Liver (tissue), 8 donors: ENCODE measurements at regions not wholly inside any gene's neighbourhood (a gene's known extent, or its start where the extent isn't known, plus 50 kb on each side); places are given as distances from the start of the nearest gene placed in this dataset.

Source experiments
- DNase-seq: peaks from one replicate; pipeline ENCODE4 v3.0.0-alpha.2; 2017; ENCODE audit warnings: low spot score
- H3K27ac ChIP-seq, 2 donors: one replicate each; pipeline ENCODE4 v1.7.0; 2013; ENCODE audit warnings: inconsistent platforms in 2 of 2, low read length in 2 of 2, control low read depth in 1 of 2, low read depth in 1 of 2, mild to moderate bottlenecking in 1 of 2
- H3K27me3 ChIP-seq, 4 donors: one replicate each; pipeline versions ENCODE4 v1.6.1 to v1.7.0; 2013; ENCODE audit warnings: low read length in 3 of 4, inconsistent platforms in 1 of 4, mild to moderate bottlenecking in 1 of 4, moderate library complexity in 1 of 4; ENCODE audit not compliant: control insufficient read depth in 4 of 4, insufficient read depth in 4 of 4
- H3K36me3 ChIP-seq, 4 donors: one replicate each; pipeline versions ENCODE4 v1.6.1 to v1.7.0; 2013; ENCODE audit warnings: low read length in 3 of 4, mild to moderate bottlenecking in 3 of 4, low read depth in 1 of 4, moderate library complexity in 1 of 4; ENCODE audit not compliant: control insufficient read depth in 4 of 4, insufficient read depth in 3 of 4
- H3K4me1 ChIP-seq, 4 donors: one replicate each; pipeline versions ENCODE4 v1.6.1 to v1.7.0; 2013; ENCODE audit warnings: low read length in 3 of 4, mild to moderate bottlenecking in 3 of 4, moderate library complexity in 1 of 4; ENCODE audit not compliant: control insufficient read depth in 4 of 4, insufficient read depth in 4 of 4
- H3K4me3 ChIP-seq, 3 donors: one replicate each; pipeline versions ENCODE4 v1.6.1 to v1.7.0; 2013; ENCODE audit warnings: low read length in 3 of 3, control low read depth in 1 of 3, low read depth in 1 of 3, mild to moderate bottlenecking in 1 of 3
- H3K9ac ChIP-seq, 2 donors: one replicate each; pipeline ENCODE4 v1.7.0; 2013; ENCODE audit warnings: low read length in 2 of 2, mild to moderate bottlenecking in 2 of 2, moderate library complexity in 2 of 2, control low read depth in 1 of 2, low read depth in 1 of 2
- H3K9me3 ChIP-seq, 4 donors: one replicate each; pipeline versions ENCODE4 v1.6.1 to v1.7.0; 2013; ENCODE audit warnings: low read length in 3 of 4; ENCODE audit not compliant: control insufficient read depth in 4 of 4
- EGR1 ChIP-seq, 2 donors: IDR thresholded peaks; 2 replicates each; pipeline ENCODE4 v1.6.1; 2016 to 2018; ENCODE audit warnings: antibody characterized with exemption in 2 of 2, low read depth in 2 of 2
- FOXA1 ChIP-seq: IDR thresholded peaks from 2 replicates; pipeline ENCODE4 v1.6.1; 2016; ENCODE audit warnings: antibody characterized with exemption
- FOXA2 ChIP-seq: IDR thresholded peaks from 2 replicates; pipeline ENCODE4 v1.6.1; 2016; ENCODE audit warnings: antibody characterized with exemption
- GABPA ChIP-seq, 2 donors: IDR thresholded peaks in 1 of 2; conservative IDR thresholded peaks in 1 of 2; 2 replicates each; pipeline ENCODE4 v1.6.1; 2016; ENCODE audit warnings: antibody characterized with exemption in 2 of 2, mild to moderate bottlenecking in 1 of 2, moderate library complexity in 1 of 2
- HNF4A ChIP-seq, 2 donors: conservative IDR thresholded peaks; 2 replicates each; pipeline ENCODE4 v1.6.1; 2016; ENCODE audit warnings: antibody characterized with exemption in 2 of 2, mild to moderate bottlenecking in 2 of 2
- HNF4G ChIP-seq: IDR thresholded peaks from 2 replicates; pipeline ENCODE4 v1.6.1; 2016; ENCODE audit warnings: antibody characterized with exemption
- JUND ChIP-seq, 2 donors: IDR thresholded peaks; 2 replicates each; pipeline ENCODE4 v1.6.1; 2016; ENCODE audit warnings: antibody characterized with exemption in 2 of 2
- NR2F2 ChIP-seq: IDR thresholded peaks from 2 replicates; pipeline ENCODE4 v1.6.1; 2016; ENCODE audit warnings: antibody characterized with exemption
- RAD21 ChIP-seq, 2 donors: IDR thresholded peaks; 2 replicates each; pipeline ENCODE4 v1.6.1; 2016; ENCODE audit warnings: antibody characterized with exemption in 2 of 2, mild to moderate bottlenecking in 2 of 2
- RXRA ChIP-seq, 2 donors: IDR thresholded peaks; 2 replicates each; pipeline ENCODE4 v1.6.1; 2017 to 2018; ENCODE audit warnings: antibody characterized with exemption in 2 of 2, mild to moderate bottlenecking in 1 of 2
- SP1 ChIP-seq: IDR thresholded peaks from 2 replicates; pipeline ENCODE4 v1.6.1; 2018; ENCODE audit warnings: antibody characterized with exemption, mild to moderate bottlenecking
- TAF1 ChIP-seq: conservative IDR thresholded peaks from 2 replicates; pipeline ENCODE4 v1.6.1; 2016; ENCODE audit warnings: antibody characterized with exemption, mild to moderate bottlenecking
- YY1 ChIP-seq: IDR thresholded peaks from 2 replicates; pipeline ENCODE4 v1.6.1; 2016; ENCODE audit warnings: antibody characterized with exemption, mild to moderate bottlenecking
- WGBS: extraction: QIAGEN DNeasy Blood & Tissue Kit; methylation state at CpG from one replicate; pipeline ENCODE4 v1.1.7; 2013; 5-methylcytosine and 5-hydroxymethylcytosine counted together
- TF ChIP-seq, protein P1 (sequence below): IDR thresholded peaks from 2 replicates; pipeline ENCODE4 v1.6.1; 2016; ENCODE audit warnings: antibody characterized with exemption, mild to moderate bottlenecking
- TF ChIP-seq, protein P2 (sequence below): fragments of 150-350 bp; IDR thresholded peaks from 2 replicates; pipeline ENCODE4 v1.5.1; 2017; ENCODE audit warnings: improper control_type of control experiment, low read depth, low read length; ENCODE audit not compliant: missing input control
- TF ChIP-seq, protein P3 (sequence below): IDR thresholded peaks from 2 replicates; pipeline ENCODE4 v1.6.1; 2016; ENCODE audit warnings: antibody characterized with exemption
- TF ChIP-seq, protein P4 (sequence below): IDR thresholded peaks from 2 replicates; pipeline ENCODE4 v1.6.1; 2016; ENCODE audit warnings: antibody characterized with exemption
- TF ChIP-seq, protein P5 (sequence below): IDR thresholded peaks from 2 replicates; pipeline ENCODE4 v1.6.1; 2016; ENCODE audit warnings: antibody characterized with exemption
- donor health status: healthy.
- donor health status: healthy.
- donor health status: healthy.
- donor health status: healthy.
- donor health status: healthy.

DNA sequence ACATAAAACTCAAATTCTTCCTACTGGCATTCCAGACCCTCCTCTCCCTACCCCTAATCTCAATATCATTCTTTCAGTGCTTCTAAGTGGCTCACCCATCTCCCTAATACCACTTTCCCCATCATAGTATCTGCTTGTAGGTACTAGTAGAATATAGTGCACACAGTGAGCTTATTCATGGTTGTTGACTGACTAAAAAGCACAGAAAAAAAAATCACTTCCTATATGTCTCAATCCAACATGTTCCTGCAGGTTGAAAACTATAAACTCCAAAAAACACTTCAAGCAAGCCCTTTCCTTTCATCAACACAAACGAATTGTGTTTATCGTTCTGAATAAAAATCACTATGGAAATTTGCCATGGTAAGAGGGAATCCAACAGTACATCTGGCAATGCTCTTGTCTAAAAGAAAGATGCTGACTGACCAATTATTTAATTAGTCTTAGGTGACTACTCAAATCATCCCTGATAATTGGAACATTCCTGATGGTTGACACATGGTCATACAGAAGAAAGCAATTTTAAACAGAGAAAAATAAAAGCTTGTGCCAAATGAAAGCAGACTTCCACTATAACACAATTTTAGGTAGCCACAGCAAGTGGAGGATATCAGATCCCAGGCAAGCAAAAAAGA lies 87.1 kb downstream of the NDUFS5 start:
- DNase-seq, result no peak
- Histone ChIP-seq H3K9ac (no peak overlapping the region), H3K27ac (no peak overlapping the region), H3K4me1 (peaks cover 7 to 30% (median 19%) of the 10 kb centered on the region in 4 donors), H3K9me3 (no peaks in the 10 kb centered on the region), H3K27me3 (no peaks in the 10 kb centered on the region), H3K4me3 (no peak overlapping the region), H3K36me3 (no peaks in the 10 kb centered on the region)
- TF ChIP-seq, protein P1, sequence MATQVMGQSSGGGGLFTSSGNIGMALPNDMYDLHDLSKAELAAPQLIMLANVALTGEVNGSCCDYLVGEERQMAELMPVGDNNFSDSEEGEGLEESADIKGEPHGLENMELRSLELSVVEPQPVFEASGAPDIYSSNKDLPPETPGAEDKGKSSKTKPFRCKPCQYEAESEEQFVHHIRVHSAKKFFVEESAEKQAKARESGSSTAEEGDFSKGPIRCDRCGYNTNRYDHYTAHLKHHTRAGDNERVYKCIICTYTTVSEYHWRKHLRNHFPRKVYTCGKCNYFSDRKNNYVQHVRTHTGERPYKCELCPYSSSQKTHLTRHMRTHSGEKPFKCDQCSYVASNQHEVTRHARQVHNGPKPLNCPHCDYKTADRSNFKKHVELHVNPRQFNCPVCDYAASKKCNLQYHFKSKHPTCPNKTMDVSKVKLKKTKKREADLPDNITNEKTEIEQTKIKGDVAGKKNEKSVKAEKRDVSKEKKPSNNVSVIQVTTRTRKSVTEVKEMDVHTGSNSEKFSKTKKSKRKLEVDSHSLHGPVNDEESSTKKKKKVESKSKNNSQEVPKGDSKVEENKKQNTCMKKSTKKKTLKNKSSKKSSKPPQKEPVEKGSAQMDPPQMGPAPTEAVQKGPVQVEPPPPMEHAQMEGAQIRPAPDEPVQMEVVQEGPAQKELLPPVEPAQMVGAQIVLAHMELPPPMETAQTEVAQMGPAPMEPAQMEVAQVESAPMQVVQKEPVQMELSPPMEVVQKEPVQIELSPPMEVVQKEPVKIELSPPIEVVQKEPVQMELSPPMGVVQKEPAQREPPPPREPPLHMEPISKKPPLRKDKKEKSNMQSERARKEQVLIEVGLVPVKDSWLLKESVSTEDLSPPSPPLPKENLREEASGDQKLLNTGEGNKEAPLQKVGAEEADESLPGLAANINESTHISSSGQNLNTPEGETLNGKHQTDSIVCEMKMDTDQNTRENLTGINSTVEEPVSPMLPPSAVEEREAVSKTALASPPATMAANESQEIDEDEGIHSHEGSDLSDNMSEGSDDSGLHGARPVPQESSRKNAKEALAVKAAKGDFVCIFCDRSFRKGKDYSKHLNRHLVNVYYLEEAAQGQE, result no peak
- TF ChIP-seq NR2F2 (no peak), RAD21 (IDR thresholded peaks at IDR 0.05) (no peak), GABPA (IDR thresholded peaks at IDR 0.05 in 1 of 2, conservative IDR thresholded peaks at IDR 0.05 in 1 of 2) (no peak), FOXA2 (no peak), HNF4A (conservative IDR thresholded peaks at IDR 0.05) (no peak), EGR1 (IDR thresholded peaks at IDR 0.05; ENCODE audit: low read depth in 2 of 2) (no peak), FOXA1 (no peak), SP1 (no peak), YY1 (no peak), TAF1 (no peak), RXRA (IDR thresholded peaks at IDR 0.05) (no peak), HNF4G (no peak), JUND (IDR thresholded peaks at IDR 0.05) (no peak)
- TF ChIP-seq, protein P2, sequence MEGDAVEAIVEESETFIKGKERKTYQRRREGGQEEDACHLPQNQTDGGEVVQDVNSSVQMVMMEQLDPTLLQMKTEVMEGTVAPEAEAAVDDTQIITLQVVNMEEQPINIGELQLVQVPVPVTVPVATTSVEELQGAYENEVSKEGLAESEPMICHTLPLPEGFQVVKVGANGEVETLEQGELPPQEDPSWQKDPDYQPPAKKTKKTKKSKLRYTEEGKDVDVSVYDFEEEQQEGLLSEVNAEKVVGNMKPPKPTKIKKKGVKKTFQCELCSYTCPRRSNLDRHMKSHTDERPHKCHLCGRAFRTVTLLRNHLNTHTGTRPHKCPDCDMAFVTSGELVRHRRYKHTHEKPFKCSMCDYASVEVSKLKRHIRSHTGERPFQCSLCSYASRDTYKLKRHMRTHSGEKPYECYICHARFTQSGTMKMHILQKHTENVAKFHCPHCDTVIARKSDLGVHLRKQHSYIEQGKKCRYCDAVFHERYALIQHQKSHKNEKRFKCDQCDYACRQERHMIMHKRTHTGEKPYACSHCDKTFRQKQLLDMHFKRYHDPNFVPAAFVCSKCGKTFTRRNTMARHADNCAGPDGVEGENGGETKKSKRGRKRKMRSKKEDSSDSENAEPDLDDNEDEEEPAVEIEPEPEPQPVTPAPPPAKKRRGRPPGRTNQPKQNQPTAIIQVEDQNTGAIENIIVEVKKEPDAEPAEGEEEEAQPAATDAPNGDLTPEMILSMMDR, result no peak
- TF ChIP-seq, protein P3, sequence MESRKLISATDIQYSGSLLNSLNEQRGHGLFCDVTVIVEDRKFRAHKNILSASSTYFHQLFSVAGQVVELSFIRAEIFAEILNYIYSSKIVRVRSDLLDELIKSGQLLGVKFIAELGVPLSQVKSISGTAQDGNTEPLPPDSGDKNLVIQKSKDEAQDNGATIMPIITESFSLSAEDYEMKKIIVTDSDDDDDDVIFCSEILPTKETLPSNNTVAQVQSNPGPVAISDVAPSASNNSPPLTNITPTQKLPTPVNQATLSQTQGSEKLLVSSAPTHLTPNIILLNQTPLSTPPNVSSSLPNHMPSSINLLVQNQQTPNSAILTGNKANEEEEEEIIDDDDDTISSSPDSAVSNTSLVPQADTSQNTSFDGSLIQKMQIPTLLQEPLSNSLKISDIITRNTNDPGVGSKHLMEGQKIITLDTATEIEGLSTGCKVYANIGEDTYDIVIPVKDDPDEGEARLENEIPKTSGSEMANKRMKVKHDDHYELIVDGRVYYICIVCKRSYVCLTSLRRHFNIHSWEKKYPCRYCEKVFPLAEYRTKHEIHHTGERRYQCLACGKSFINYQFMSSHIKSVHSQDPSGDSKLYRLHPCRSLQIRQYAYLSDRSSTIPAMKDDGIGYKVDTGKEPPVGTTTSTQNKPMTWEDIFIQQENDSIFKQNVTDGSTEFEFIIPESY, result no peak
- TF ChIP-seq, protein P4, sequence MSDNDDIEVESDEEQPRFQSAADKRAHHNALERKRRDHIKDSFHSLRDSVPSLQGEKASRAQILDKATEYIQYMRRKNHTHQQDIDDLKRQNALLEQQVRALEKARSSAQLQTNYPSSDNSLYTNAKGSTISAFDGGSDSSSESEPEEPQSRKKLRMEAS, result no peak
- TF ChIP-seq, protein P5, sequence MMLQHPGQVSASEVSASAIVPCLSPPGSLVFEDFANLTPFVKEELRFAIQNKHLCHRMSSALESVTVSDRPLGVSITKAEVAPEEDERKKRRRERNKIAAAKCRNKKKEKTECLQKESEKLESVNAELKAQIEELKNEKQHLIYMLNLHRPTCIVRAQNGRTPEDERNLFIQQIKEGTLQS, result no peak
- WGBS, result 81% methylated on average over 2 of the region's 2 CpGs
